ENCODE measurements at regions not wholly inside any gene's neighbourhood (a gene's known extent, or its start where the extent isn't known, plus 50 kb on each side); places are given as distances from the start of the nearest gene placed in this dataset.

DNA sequence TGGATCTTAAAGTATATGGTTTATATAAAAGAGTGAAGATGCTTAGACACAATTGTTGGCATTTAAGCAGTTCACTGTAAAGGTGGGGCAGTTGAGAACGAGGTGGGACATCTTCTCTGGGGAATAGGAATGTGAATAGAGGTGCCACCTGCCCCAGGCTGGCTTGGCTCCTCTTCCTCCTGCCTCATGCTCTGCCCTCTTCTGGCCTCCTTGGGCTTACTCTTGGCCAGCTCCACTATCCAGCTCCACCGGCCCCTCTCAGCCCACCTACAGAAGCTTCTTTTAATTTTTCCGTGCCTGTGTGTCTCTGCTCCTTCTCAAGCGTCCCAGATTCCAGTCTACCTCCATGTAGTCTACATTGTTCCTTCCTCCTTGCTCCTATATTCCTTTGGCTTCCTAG lies 122.1 kb downstream of the NUF2 start:
- TF ChIP-seq, protein P1, sequence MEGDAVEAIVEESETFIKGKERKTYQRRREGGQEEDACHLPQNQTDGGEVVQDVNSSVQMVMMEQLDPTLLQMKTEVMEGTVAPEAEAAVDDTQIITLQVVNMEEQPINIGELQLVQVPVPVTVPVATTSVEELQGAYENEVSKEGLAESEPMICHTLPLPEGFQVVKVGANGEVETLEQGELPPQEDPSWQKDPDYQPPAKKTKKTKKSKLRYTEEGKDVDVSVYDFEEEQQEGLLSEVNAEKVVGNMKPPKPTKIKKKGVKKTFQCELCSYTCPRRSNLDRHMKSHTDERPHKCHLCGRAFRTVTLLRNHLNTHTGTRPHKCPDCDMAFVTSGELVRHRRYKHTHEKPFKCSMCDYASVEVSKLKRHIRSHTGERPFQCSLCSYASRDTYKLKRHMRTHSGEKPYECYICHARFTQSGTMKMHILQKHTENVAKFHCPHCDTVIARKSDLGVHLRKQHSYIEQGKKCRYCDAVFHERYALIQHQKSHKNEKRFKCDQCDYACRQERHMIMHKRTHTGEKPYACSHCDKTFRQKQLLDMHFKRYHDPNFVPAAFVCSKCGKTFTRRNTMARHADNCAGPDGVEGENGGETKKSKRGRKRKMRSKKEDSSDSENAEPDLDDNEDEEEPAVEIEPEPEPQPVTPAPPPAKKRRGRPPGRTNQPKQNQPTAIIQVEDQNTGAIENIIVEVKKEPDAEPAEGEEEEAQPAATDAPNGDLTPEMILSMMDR (IDR thresholded peaks at IDR 0.05; ENCODE audit: low read depth, low read length): no peak
- no peak for TF ChIP-seq EZH2phosphoT487 (IDR thresholded peaks at IDR 0.05; ENCODE audit: low read depth)
